HFF-Myc (cell line): ENCODE measurements at regions not wholly inside any gene's neighbourhood (a gene's known extent, or its start where the extent isn't known, plus 50 kb on each side); places are given as distances from the start of the nearest gene placed in this dataset.

ENCODE experiments used
- DNase-seq: peaks from one replicate; pipeline ENCODE4 v3.0.0-alpha.2; 2011; ENCODE audit warnings: low read depth; ENCODE audit errors: extremely low read depth
- H3K4me3 ChIP-seq: replicated peaks from 2 replicates; pipeline ENCODE4 v1.5.1; 2011; ENCODE audit warnings: low read depth, mild to moderate bottlenecking, control low read depth, low read length
- CTCF ChIP-seq: IDR thresholded peaks from 2 replicates; pipeline ENCODE4 v1.5.1; 2012; ENCODE audit warnings: mild to moderate bottlenecking, low read depth, low read length, control low read depth; ENCODE audit errors: missing control alignments

DNA sequence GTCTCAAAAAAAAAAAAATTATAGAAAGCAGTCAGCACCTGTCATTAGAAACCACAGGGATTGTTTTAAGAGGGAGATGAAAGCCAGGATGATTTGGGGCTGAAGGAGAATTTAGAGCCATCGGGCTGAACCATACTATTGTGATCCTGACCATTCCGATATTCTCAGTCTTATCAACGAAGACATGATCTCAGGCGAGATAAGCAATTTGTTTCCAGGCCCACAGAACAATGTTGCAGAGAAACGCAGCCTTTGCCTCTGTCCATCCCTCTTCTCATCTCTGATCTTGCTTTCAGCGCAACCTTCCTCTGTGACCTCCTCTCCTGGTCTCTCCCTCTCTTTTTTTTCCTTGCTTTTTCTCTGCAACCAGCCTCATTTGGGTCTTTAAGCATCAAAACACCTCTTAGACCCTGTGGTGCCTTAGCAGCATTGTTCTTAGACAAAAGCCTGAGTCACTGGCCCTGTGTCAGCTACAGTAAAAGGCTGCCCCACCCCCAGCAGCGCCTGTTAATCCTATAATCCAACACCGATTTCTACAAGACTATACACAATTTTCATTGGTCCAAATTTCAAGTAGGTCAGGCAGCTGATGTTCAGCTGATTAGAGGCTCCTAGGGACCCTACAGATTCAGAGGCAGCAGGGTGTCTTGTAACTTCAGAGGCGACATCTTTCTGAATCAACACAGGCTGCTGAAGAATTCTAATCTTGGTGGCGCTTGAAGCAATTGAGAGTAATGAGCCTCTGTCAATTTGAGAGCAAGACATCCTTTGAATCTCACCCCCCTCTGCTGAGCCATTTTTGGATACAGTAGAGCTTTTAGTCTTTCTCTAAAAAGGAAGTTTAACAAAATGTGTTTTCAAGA is 206.0 kb downstream of the NCK2 start:
- DNase-seq = no peak
- no peak for TF ChIP-seq CTCF
- no peak overlapping the region for H3K4me3 ChIP-seq

GRCh38 chr2:105943977-105944376 is 199.3 kb downstream of the NCK2 start:
- H3K4me3 ChIP-seq = no peak overlapping the region
- no peak for DNase-seq
- TF ChIP-seq CTCF = no peak
